HG03064 (cell line): ENCODE measurements at regions not wholly inside any gene's neighbourhood (a gene's known extent, or its start where the extent isn't known, plus 50 kb on each side); places are given as distances from the start of the nearest gene placed in this dataset.

Source experiments
- ATAC-seq: cut with Tn5 transposase; IDR thresholded peaks from one replicate; pipeline ENCODE4 v1.9.1; 2021; ENCODE audit warnings: low read depth; ENCODE audit not compliant: unreplicated experiment

- ATAC-seq: no peak
Observed at GRCh38 chr2:212640428-212640827, 101.8 kb upstream of the ERBB4 start.

GRCh38 chr2:212638694-212639093, 100.1 kb upstream of the ERBB4 start:
- ATAC-seq: no peak

GRCh38 chr2:212628586-212628985, 90.0 kb upstream of the ERBB4 start:
- no peak for ATAC-seq

GRCh38 chr2:212626371-212626918, 87.8 kb upstream of the ERBB4 start:
- no peak for ATAC-seq

GRCh38 chr2:212619954-212620353, 81.4 kb upstream of the ERBB4 start:
- ATAC-seq: no peak

GRCh38 chr2:212618636-212619035, 80.0 kb upstream of the ERBB4 start:
- no peak for ATAC-seq

GRCh38 chr2:212610872-212611425, 72.3 kb upstream of the ERBB4 start:
- ATAC-seq: no peak

- no peak for ATAC-seq
Observed at GRCh38 chr2:212609479-212609878, 70.9 kb upstream of the ERBB4 start.

GRCh38 chr2:212607080-212607479, 68.5 kb upstream of the ERBB4 start:
- no peak for ATAC-seq

GRCh38 chr2:212606232-212606631, 67.6 kb upstream of the ERBB4 start:
- no peak for ATAC-seq

- no peak for ATAC-seq
Observed at GRCh38 chr2:212596688-212597087, 58.1 kb upstream of the ERBB4 start.

GRCh38 chr2:212596276-212596675, 57.7 kb upstream of the ERBB4 start:
- no peak for ATAC-seq

- no peak for ATAC-seq
Observed at GRCh38 chr2:212595036-212595654, 56.5 kb upstream of the ERBB4 start.

GRCh38 chr2:212592695-212593094, 54.1 kb upstream of the ERBB4 start:
- ATAC-seq: no peak
